Cerebellar cortex (tissue), 1 donor: ENCODE measurements at regions not wholly inside any gene's neighbourhood (a gene's known extent, or its start where the extent isn't known, plus 50 kb on each side); places are given as distances from the start of the nearest gene placed in this dataset.
"Not testable (repeated sequence)": the region's sequence is repeated elsewhere in the genome, so short reads cannot be mapped to it uniquely, and the experiment has no call there.

ENCODE experiments used
- DNase-seq: peaks from one replicate; pipeline ENCODE4 v3.0.0-alpha.2; 2015; ENCODE audit warnings: low spot score

- DNase-seq = no peak
Measured at GRCh38 chr11:37171451-37171850, 573.4 kb upstream of the RAG2 start.

DNA sequence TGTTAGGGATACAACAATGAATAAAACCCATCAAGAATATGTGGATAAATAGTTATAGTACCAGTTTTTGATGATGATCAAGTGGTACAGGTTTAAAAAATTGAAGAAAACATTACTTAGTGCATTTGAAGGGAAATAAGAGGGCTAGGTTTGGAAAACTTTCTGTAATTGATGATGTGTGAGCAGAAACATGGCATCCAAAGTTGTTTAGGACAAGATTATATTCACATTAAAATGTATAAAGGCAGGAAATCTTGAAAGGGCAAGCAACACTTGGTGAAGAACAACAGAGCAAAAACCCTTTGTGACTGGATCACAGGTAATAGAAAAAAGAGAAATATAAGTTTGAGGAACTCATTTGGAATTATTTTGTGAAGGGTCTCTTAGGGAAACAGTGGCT lies 572.3 kb upstream of the RAG2 start:
- no peak for DNase-seq

DNA sequence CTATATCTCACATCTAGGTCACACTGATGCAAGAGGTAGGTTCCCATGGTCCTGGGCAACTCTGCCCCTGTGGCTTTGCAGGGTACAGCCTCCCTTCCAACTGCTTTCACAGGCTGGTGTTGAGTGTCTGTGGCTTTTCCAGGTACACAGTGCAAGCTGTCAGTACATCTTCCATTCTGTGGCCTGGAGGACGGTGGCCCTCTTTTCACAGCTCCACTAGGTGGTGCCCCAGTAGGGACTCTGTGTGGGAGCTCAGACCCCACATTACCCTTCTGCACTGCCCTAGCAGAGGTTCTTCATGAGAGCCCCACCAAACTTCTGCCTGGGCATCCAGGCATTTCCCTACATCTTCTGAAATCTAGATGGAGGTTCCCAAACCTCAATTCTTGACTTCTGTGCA lies 547.4 kb upstream of the RAG2 start:
- not testable (repeated sequence) for DNase-seq

DNA sequence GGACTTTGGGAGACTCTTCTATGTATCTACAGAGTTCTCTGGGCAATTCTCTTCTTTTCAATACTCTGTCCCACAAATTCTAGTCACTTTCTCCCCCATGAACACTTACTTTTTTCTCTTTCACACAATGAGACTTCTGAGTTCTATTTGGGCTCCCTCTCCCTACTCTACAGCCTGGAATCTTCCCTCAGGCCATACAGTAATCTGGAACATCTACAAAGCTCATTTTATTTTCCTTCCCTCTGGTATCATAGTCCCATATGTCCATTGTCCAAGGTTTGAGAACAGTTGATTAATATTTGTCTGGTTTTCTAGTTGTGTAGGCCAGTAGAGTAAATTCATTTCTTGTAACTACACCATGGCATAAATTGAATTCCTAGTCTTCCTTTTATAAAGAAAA lies 544.6 kb upstream of the RAG2 start:
- no peak for DNase-seq

- DNase-seq = no peak
Measured at GRCh38 chr11:37141707-37142106, 543.7 kb upstream of the RAG2 start.

GRCh38 chr11:37135606-37136005 lies 537.6 kb upstream of the RAG2 start:
- DNase-seq = not testable (repeated sequence)

- no peak for DNase-seq
Measured at GRCh38 chr11:37134637-37135036, 536.6 kb upstream of the RAG2 start.

DNA sequence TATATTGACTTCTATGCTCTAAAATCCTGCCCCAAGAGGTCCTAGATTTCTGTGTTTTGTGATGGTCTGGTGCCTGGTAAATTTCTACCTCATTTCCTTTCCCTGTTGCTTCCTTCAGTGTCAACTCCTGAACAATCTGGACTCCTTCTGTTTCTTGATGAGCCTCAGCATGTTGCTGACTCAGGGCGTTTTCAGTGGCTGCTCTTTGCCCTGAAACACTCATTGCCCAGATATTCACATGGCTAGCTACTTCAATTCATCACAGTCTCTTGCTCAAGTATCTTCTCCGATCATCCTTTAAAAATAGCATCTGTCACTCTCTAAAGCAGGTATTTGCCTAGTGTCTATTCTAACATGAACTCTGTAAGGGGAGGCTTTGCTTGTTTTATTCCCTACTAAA lies 526.3 kb upstream of the RAG2 start:
- DNase-seq = no peak

DNA sequence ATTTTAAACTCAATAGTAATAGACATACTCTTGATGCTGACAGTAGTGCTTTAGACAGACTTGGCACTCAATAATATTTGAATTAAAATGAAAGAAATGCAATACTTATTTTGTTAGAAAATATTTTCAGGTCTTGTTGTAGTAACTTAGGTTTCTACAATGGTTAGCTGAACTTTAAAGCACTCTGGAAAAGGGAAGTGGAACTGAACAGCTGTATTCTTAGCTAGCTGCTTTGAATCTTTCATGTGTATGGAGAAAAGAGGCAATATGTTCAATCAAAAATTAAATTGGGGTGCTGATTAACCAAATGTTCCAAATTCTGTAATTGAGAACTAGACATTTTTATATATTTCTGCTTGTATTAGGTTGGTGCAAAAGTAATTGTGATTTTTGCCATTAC lies 517.9 kb upstream of the RAG2 start:
- DNase-seq = no peak

GRCh38 chr11:37110385-37110784 lies 512.3 kb upstream of the RAG2 start:
- DNase-seq = no peak

DNA sequence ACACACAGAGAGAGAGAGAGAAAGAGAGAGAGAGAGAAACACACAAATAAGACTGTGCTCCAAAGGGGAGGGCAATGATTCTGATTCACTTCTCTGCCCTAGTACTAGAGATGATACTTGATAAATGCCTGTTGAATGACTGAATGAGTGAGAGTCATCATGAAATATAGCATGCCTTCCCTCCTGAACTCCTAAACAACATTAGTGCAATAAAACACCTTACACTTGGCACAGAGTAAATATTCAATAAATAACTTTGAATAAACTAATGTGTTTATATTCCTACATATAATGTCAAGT lies 511.2 kb upstream of the RAG2 start:
- DNase-seq = no peak

GRCh38 chr11:37108436-37109285 lies 510.6 kb upstream of the RAG2 start:
- no peak for DNase-seq

- no peak for DNase-seq
Measured at GRCh38 chr11:37107831-37108230, 509.8 kb upstream of the RAG2 start.

- no peak for DNase-seq
Measured at GRCh38 chr11:37107415-37107814, 509.4 kb upstream of the RAG2 start.

DNA sequence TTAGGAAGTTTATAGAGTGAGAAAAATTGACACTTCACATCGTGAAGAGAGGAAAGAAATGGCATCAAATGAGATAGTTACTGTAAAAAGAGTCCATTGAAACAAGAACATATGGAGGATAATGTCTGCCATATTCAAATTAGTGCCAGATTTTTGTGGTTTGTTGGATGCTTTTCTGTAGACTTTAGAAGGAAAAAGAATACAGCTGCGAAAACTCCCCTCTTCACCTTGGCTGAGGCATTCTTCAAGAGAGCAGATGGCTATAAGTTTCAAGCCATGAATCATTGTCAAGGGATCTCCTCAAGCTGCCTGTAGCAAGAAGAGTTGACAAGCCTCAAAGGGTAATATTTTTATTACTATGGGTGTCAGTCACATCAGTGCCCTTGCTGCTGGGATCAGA lies 507.4 kb upstream of the RAG2 start:
- no peak for DNase-seq

DNA sequence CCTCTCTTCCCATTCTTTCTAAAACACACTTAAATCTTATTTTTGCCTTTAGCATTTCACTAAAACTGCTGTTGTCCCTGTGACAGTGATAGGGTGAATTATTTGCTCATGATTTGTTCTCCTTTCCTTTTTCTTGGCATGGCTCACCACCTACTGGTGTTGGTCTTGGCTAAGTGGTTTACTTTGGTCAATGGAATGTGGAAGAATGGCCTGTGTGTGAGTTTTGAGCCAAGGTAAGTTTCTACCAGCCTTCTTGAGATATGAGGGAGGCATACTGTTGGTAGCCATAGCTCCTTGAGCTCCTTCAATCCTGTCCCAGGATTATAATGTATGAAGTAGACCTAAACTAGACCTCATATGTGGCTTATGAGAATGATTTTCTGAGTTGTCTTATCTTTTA lies 506.3 kb upstream of the RAG2 start:
- no peak for DNase-seq

DNA sequence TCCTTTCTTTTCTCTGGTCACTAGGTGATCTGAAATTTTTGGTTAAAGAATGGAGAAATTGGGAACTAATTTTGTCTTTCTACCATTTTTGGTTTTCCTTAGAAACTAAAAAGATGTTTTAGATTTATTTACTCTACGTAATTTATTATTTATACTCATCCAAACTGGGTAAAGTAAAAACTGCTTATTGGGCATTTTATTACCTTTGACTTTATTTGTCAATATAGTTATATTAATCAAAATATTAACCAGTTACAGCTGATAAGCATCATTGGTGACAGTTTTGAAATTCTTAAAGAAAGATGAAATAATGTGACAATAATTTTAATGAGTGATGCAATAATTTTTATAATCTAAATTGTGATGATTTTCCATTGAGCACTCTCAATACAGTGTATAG lies 502.0 kb upstream of the RAG2 start:
- DNase-seq = no peak

GRCh38 chr11:37092487-37092886 lies 494.5 kb upstream of the RAG2 start:
- no peak for DNase-seq

GRCh38 chr11:37089439-37089838 lies 491.4 kb upstream of the RAG2 start:
- no peak for DNase-seq

DNA sequence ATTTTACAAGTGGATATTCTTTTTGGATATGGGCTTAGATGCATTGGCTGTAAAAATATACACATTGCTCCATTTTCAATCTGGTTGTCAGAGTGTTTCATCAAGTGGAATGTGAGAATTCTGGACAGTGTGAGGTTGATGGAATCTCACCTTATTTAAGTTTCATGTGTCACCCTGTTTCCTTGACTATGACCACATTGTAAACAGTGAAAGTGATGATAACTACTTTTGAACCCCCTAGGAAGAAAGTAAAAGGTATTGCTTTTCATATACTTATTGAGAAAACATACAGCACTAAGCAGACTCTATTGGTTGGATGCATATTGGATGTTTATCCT lies 490.5 kb upstream of the RAG2 start:
- no peak for DNase-seq

DNA sequence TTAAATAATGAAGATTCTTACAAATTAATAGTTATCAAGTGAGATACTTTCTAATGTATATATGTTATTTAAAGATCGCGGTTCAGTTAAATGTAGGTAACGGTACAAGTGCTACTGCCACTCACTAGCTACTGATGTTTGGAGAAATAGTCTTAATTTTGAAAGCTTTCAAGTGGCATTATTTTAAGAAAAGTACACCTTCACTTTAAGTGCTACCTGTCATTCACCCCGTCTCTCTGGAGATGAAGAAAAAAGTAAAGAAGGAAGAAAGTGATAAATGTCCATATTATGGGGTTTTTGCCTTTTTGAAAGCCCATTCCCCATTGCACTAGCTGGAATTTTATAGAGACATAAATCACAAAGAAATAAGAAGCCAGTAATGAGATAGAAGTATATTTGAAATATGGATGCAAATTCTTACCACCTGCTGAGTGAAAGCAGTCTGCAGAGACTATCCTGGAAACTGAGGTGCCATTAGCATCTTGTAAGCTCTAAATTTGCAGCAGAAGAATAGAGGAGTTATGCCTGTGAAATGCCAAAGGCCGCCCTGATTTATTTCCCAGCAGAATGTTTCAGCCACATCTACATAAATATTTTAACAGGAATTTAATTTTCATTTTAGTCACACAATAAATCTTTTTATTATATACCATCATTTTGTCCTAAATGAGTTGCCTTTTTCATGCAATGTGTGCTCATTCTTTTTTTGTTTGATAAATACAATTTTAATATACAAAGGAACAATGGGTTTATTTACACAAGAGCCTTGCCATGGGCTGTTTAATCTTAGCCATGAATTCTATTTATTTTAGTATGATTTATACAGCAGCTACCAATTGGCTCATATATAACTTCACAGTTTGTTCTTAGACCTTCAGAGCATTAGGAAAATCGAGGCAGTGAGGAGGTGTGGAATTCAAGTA lies 489.9 kb upstream of the RAG2 start:
- DNase-seq = no peak

DNA sequence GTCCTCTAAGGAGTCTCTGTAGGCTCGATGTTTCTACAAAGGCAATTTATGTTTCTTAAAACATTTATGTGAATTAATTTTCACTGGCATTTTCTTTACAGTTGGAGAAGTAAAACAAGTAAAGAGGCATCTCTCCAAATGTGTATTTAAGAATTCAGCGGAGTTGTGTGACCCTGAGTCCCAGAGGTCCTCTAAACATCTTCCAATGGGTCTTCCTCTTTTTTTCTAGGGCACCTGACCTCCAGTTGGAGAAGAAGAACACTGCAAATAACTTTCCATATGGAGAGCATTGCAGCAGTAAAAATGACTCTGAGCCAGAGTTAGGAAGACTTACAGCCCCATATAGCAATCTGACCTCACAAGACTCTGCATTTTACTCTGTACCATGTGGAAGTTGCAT lies 480.5 kb upstream of the RAG2 start:
- DNase-seq = no peak

GRCh38 chr11:37076866-37077265 lies 478.8 kb upstream of the RAG2 start:
- DNase-seq = no peak
